A673 (cell line): ENCODE measurements at regions not wholly inside any gene's neighbourhood (a gene's known extent, or its start where the extent isn't known, plus 50 kb on each side); places are given as distances from the start of the nearest gene placed in this dataset.

Experiments used
- CTCF ChIP-seq: fragments of 300-800, 200-600 bp; sonication (generic); conservative IDR thresholded peaks from 2 replicates; pipeline ENCODE4 v1.5.1; 2017; ENCODE audit warnings: low read depth, mild to moderate bottlenecking, antibody characterized with exemption, low read length, moderate library complexity, mixed read lengths
- EZH2 ChIP-seq: fragments of 200-600 bp; sonication (generic); IDR thresholded peaks from 2 replicates; pipeline ENCODE4 v1.6.1; 2017; ENCODE audit warnings: borderline replicate concordance, low read depth, mild to moderate bottlenecking, mixed read lengths, antibody characterized with exemption, low read length; ENCODE audit not compliant: poor library complexity, severe bottlenecking

GRCh38 chr6:21893793-21894192 is 300.2 kb downstream of the SOX4 start:
- TF ChIP-seq CTCF, result no peak
- TF ChIP-seq EZH2, result no peak
